Ascending aorta (tissue), 2 donors: ENCODE measurements at regions not wholly inside any gene's neighbourhood (a gene's known extent, or its start where the extent isn't known, plus 50 kb on each side); places are given as distances from the start of the nearest gene placed in this dataset.

Experiments used
- DNase-seq, 2 donors: peaks; one replicate each; pipeline ENCODE4 v3.0.0-alpha.2; 2019; ENCODE audit warnings: low spot score in 2 of 2
- H3K27ac ChIP-seq, 2 donors: fragments of 200-600 bp; sonication (generic); one replicate each; pipeline ENCODE4 v1.5.1; 2016 to 2017; ENCODE audit warnings: mild to moderate bottlenecking in 1 of 2
- H3K27me3 ChIP-seq: fragments of 200-600 bp; sonication (generic); one replicate; pipeline ENCODE4 v1.5.1; 2017
- H3K36me3 ChIP-seq, 2 donors: fragments of 200-600 bp; sonication (generic); one replicate each; pipeline ENCODE4 v1.5.1; 2016
- H3K4me1 ChIP-seq, 2 donors: fragments of 200-600 bp; sonication (generic); one replicate each; pipeline ENCODE4 v1.5.1; 2016 to 2017; ENCODE audit warnings: mild to moderate bottlenecking in 1 of 2
- H3K4me3 ChIP-seq, 2 donors: fragments of 200-600 bp; sonication (generic); one replicate each; pipeline ENCODE4 v1.5.1; 2016 to 2017; ENCODE audit warnings: mild to moderate bottlenecking in 1 of 2
- H3K9me3 ChIP-seq, 2 donors: fragments of 200-600 bp; sonication (generic); one replicate each; pipeline ENCODE4 v1.5.1; 2016
- intact Hi-C: fragments of 100-400 bp; cut with DNase I; formaldehyde crosslinking; loops from one replicate; pipeline ENCODE4 v1.15.1; 2023
- TF ChIP-seq, protein P1 (sequence below), 3 experiments: fragments of 200-600 bp in 2 of 3; fragments of 450-650 bp in 1 of 3; sonication (generic) in 2 of 3; IDR thresholded peaks; one replicate each; pipeline ENCODE4 v1.5.1; 2016 to 2019; ENCODE audit warnings: antibody characterized with exemption in 3 of 3, mild to moderate bottlenecking in 1 of 3, moderate library complexity in 1 of 3

- H3K9me3 ChIP-seq: no peaks in the 10 kb centered on the region
- no peak overlapping the region for H3K27ac ChIP-seq
- intact Hi-C loops: no loop called here
- no peak for DNase-seq
- TF ChIP-seq, protein P1, sequence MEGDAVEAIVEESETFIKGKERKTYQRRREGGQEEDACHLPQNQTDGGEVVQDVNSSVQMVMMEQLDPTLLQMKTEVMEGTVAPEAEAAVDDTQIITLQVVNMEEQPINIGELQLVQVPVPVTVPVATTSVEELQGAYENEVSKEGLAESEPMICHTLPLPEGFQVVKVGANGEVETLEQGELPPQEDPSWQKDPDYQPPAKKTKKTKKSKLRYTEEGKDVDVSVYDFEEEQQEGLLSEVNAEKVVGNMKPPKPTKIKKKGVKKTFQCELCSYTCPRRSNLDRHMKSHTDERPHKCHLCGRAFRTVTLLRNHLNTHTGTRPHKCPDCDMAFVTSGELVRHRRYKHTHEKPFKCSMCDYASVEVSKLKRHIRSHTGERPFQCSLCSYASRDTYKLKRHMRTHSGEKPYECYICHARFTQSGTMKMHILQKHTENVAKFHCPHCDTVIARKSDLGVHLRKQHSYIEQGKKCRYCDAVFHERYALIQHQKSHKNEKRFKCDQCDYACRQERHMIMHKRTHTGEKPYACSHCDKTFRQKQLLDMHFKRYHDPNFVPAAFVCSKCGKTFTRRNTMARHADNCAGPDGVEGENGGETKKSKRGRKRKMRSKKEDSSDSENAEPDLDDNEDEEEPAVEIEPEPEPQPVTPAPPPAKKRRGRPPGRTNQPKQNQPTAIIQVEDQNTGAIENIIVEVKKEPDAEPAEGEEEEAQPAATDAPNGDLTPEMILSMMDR (IDR thresholded peaks at IDR 0.05): no peak
- H3K4me1 ChIP-seq: no peaks in the 10 kb centered on the region
- no peak overlapping the region for H3K4me3 ChIP-seq
- H3K36me3 ChIP-seq: no peaks in the 10 kb centered on the region
- no peaks in the 10 kb centered on the region for H3K27me3 ChIP-seq
Measured at GRCh38 chr1:185483664-185484450, 166.8 kb upstream of the IVNS1ABP start.

- H3K4me1 ChIP-seq: no peaks in the 10 kb centered on the region
- H3K27me3 ChIP-seq: no peaks in the 10 kb centered on the region
- H3K27ac ChIP-seq: no peak overlapping the region
- no peak for DNase-seq
- intact Hi-C loops: no loop called here
- H3K4me3 ChIP-seq: no peak overlapping the region
- H3K9me3 ChIP-seq: no peaks in the 10 kb centered on the region
- TF ChIP-seq, protein P1 (IDR thresholded peaks at IDR 0.05): no peak
- H3K36me3 ChIP-seq: no peaks in the 10 kb centered on the region
Measured at GRCh38 chr1:185483217-185483616, 166.2 kb upstream of the IVNS1ABP start.

DNA sequence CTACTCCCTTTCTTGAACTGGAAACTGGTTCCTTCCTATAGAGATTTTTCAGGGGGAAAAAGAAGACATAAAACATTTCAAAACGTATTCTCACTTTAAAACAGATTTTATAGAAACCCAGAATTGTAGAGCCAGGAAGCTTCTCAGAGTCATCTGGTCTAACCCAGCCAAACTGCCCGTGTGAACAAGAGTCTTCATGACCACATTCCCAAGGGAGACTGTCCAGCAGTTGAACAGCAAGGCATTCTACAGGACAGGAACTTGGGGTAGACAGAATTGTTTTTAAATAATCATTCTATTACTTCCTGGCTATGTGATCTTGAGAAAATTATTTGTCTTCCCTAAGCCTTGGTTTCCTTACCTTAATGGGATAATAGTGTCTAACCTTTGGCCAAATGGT lies 163.5 kb upstream of the IVNS1ABP start:
- H3K27me3 ChIP-seq: no peaks in the 10 kb centered on the region
- H3K4me1 ChIP-seq: no peaks in the 10 kb centered on the region
- DNase-seq: no peak
- H3K4me3 ChIP-seq: no peak overlapping the region
- H3K36me3 ChIP-seq: no peaks in the 10 kb centered on the region
- intact Hi-C loops: no loop called here
- TF ChIP-seq, protein P1 (IDR thresholded peaks at IDR 0.05): no peak
- H3K27ac ChIP-seq: no peak overlapping the region
- no peaks in the 10 kb centered on the region for H3K9me3 ChIP-seq

DNA sequence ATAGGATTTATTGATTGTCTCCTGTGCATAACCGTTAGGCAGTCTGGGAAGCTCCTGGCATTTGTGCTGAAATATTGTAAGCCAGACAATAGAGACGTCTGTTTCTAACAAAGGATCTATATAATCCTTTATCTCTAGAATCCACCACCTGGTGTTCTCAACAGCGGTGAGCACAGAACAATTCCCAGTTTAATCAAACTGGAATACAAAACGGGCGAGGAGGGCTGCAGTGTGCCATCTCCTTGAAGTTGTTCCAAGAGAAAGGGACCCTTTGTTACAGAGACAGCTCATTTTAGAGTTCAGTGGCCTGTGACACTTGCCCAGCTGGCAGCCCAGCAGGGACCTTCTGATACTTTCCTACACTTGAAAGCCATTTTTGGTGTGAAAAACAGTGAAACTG lies 162.8 kb upstream of the IVNS1ABP start:
- no peak overlapping the region for H3K27ac ChIP-seq
- TF ChIP-seq, protein P1 (IDR thresholded peaks at IDR 0.05): no peak

DNA sequence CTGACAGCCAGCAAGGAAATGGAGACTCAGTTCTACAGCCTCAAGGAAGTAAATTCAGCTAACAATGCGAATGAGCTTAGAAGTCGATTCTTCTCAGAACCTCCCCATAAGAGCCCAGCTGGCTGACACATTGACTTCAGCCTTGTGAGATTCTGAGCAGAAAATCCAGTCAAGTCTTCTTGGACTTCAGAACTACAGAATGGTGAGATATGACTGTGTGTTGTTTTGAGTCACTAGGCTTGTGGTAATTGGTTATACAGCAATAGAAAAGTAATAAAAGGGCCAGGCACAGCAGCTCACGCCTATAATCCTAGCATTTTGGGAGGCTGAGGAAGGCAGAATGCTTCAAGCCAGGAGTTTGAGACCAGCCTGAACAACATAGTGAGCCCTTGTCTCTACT lies 161.8 kb upstream of the IVNS1ABP start:
- no peaks in the 10 kb centered on the region for H3K27me3 ChIP-seq
- no peak overlapping the region for H3K4me3 ChIP-seq
- no peak overlapping the region for H3K27ac ChIP-seq
- TF ChIP-seq, protein P1 (IDR thresholded peaks at IDR 0.05): no peak
- no peaks in the 10 kb centered on the region for H3K36me3 ChIP-seq
- no peak for DNase-seq
- H3K4me1 ChIP-seq: no peaks in the 10 kb centered on the region
- no peaks in the 10 kb centered on the region for H3K9me3 ChIP-seq
- intact Hi-C loops: no loop called here

More for the DNA sequence above, 162.8 kb upstream of the IVNS1ABP start:
- DNase-seq: no peak
- H3K4me3 ChIP-seq: no peak overlapping the region
- H3K36me3 ChIP-seq: no peaks in the 10 kb centered on the region
- no peaks in the 10 kb centered on the region for H3K4me1 ChIP-seq
- H3K27me3 ChIP-seq: no peaks in the 10 kb centered on the region
- intact Hi-C loops: no loop called here
- no peaks in the 10 kb centered on the region for H3K9me3 ChIP-seq
